HG02870 (cell line): ENCODE measurements at regions not wholly inside any gene's neighbourhood (a gene's known extent, or its start where the extent isn't known, plus 50 kb on each side); places are given as distances from the start of the nearest gene placed in this dataset.

Source experiments
- ATAC-seq: cut with Tn5 transposase; IDR thresholded peaks from one replicate; pipeline ENCODE4 v1.9.1; 2021; ENCODE audit warnings: mild to moderate bottlenecking, moderate library complexity; ENCODE audit not compliant: unreplicated experiment

GRCh38 chr1:172944931-172945330 lies 105.8 kb downstream of the TNFSF18 start:
- ATAC-seq: no peak

GRCh38 chr1:172946814-172947507 lies 103.8 kb downstream of the TNFSF18 start:
- no peak for ATAC-seq

GRCh38 chr1:172948457-172948856 lies 102.3 kb downstream of the TNFSF18 start:
- ATAC-seq: no peak

- no peak for ATAC-seq
These were observed 101.6 kb downstream of the TNFSF18 start for GRCh38 chr1:172949096-172949495.

GRCh38 chr1:172950528-172950927 lies 100.2 kb downstream of the TNFSF18 start:
- no peak for ATAC-seq

- no peak for ATAC-seq
These were observed 98.9 kb downstream of the TNFSF18 start for GRCh38 chr1:172951730-172952365.

- no peak for ATAC-seq
These were observed 98.2 kb downstream of the TNFSF18 start for GRCh38 chr1:172952516-172952915.

- no peak for ATAC-seq
These were observed 96.1 kb downstream of the TNFSF18 start for GRCh38 chr1:172954476-172955150.

GRCh38 chr1:172955161-172955815 lies 95.5 kb downstream of the TNFSF18 start:
- no peak for ATAC-seq

- no peak for ATAC-seq
These were observed 93.9 kb downstream of the TNFSF18 start for GRCh38 chr1:172956871-172957270.

GRCh38 chr1:172957491-172957890 lies 93.2 kb downstream of the TNFSF18 start:
- ATAC-seq: no peak

GRCh38 chr1:172959571-172959970 lies 91.2 kb downstream of the TNFSF18 start:
- ATAC-seq: no peak

GRCh38 chr1:172960019-172960418 lies 90.7 kb downstream of the TNFSF18 start:
- no peak for ATAC-seq

- no peak for ATAC-seq
These were observed 90.1 kb downstream of the TNFSF18 start for GRCh38 chr1:172960454-172961208.

- no peak for ATAC-seq
These were observed 85.9 kb downstream of the TNFSF18 start for GRCh38 chr1:172964864-172965263.

GRCh38 chr1:172966844-172967540 lies 83.7 kb downstream of the TNFSF18 start:
- no peak for ATAC-seq

- ATAC-seq: no peak
These were observed 82.8 kb downstream of the TNFSF18 start for GRCh38 chr1:172967936-172968335.

GRCh38 chr1:172969611-172970010 lies 81.1 kb downstream of the TNFSF18 start:
- no peak for ATAC-seq

GRCh38 chr1:172970186-172970585 lies 80.6 kb downstream of the TNFSF18 start:
- no peak for ATAC-seq

- ATAC-seq: no peak
These were observed 79.5 kb downstream of the TNFSF18 start for GRCh38 chr1:172971241-172971640.
